GM23248 (cell line): ENCODE measurements at regions not wholly inside any gene's neighbourhood (a gene's known extent, or its start where the extent isn't known, plus 50 kb on each side); places are given as distances from the start of the nearest gene placed in this dataset.

Experiments used
- EZH2 ChIP-seq: fragments of 200-600 bp; sonication (generic); IDR thresholded peaks from 2 replicates; pipeline ENCODE4 v1.6.1; 2018; ENCODE audit warnings: antibody characterized with exemption, mild to moderate bottlenecking; ENCODE audit not compliant: insufficient read depth, poor library complexity, severe bottlenecking
- EZH2phosphoT487 ChIP-seq: fragments of 200-600 bp; sonication (generic); IDR thresholded peaks from 2 replicates; pipeline ENCODE4 v1.6.1; 2018; ENCODE audit warnings: antibody characterized with exemption, moderate library complexity, mild to moderate bottlenecking, low read depth; ENCODE audit not compliant: insufficient read depth

GRCh38 chr19:31975461-31975860 is 369.9 kb upstream of the ZNF507 start:
- TF ChIP-seq EZH2 (no peak), EZH2phosphoT487 (no peak)
